Ishikawa (cell line): ENCODE measurements at regions not wholly inside any gene's neighbourhood (a gene's known extent, or its start where the extent isn't known, plus 50 kb on each side); places are given as distances from the start of the nearest gene placed in this dataset.

ENCODE experiments used
- CEBPB ChIP-seq: IDR thresholded peaks from 2 replicates; pipeline ENCODE4 v1.6.1; 2012
- CREB1 ChIP-seq: IDR thresholded peaks from 2 replicates; pipeline ENCODE4 v1.6.1; 2012; ENCODE audit warnings: low read depth
- EGR1 ChIP-seq: IDR thresholded peaks from 2 replicates; pipeline ENCODE4 v1.6.1; 2012
- EP300 ChIP-seq: IDR thresholded peaks from 2 replicates; pipeline ENCODE4 v1.6.1; 2012; ENCODE audit warnings: borderline replicate concordance
- FOXM1 ChIP-seq: IDR thresholded peaks from 2 replicates; pipeline ENCODE4 v1.6.1; 2012; ENCODE audit warnings: low read depth, borderline replicate concordance
- NFIC ChIP-seq: IDR thresholded peaks from 2 replicates; pipeline ENCODE4 v1.6.1; 2012
- RAD21 ChIP-seq: IDR thresholded peaks from 2 replicates; pipeline ENCODE4 v1.6.1; 2012; ENCODE audit warnings: low read depth
- TAF1 ChIP-seq: IDR thresholded peaks from 2 replicates; pipeline ENCODE4 v1.6.1; 2012; ENCODE audit warnings: low read depth, mild to moderate bottlenecking
- TCF12 ChIP-seq: IDR thresholded peaks from 2 replicates; pipeline ENCODE4 v1.6.1; 2012; ENCODE audit warnings: low read depth
- TEAD4 ChIP-seq: IDR thresholded peaks from 2 replicates; pipeline ENCODE4 v1.6.1; 2012
- YY1 ChIP-seq: IDR thresholded peaks from 2 replicates; pipeline ENCODE4 v1.6.1; 2012; ENCODE audit warnings: low read depth
- ZBTB7A ChIP-seq: IDR thresholded peaks from 2 replicates; pipeline ENCODE4 v1.6.1; 2012; ENCODE audit warnings: low read depth
- TF ChIP-seq, protein P1 (sequence below): IDR thresholded peaks from 2 replicates; pipeline ENCODE4 v1.6.1; 2012; ENCODE audit warnings: low read depth, mild to moderate bottlenecking
- TF ChIP-seq, protein P2 (sequence below): IDR thresholded peaks from 2 replicates; pipeline ENCODE4 v1.6.1; 2012
- TF ChIP-seq, protein P3 (sequence below): IDR thresholded peaks from 2 replicates; pipeline ENCODE4 v1.6.1; 2012

DNA sequence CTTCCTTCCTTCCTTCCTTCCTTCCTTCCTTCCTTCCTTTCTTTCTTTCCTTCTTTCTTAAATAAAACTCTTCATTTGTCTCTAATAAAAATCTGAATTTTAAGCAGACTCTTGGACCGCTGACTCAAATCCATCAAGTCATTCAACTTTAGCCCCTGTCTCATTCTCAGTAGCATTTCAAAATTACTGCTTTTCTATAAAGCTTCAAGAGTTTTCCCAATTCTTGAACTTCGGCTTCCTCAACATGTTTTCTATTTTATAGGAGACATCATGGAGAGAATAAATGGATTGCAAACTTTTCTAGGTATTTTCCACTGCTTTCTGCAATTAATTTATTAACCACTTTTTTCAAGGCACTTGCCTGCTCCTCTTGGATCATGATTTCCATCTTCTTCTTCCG is 497.1 kb upstream of the GJE1 start:
- TF ChIP-seq YY1 (no peak), FOXM1 (no peak), EGR1 (no peak), TCF12 (no peak), TEAD4 (no peak), CEBPB (no peak), CREB1 (no peak), NFIC (no peak), TAF1 (no peak)
- TF ChIP-seq, protein P1, sequence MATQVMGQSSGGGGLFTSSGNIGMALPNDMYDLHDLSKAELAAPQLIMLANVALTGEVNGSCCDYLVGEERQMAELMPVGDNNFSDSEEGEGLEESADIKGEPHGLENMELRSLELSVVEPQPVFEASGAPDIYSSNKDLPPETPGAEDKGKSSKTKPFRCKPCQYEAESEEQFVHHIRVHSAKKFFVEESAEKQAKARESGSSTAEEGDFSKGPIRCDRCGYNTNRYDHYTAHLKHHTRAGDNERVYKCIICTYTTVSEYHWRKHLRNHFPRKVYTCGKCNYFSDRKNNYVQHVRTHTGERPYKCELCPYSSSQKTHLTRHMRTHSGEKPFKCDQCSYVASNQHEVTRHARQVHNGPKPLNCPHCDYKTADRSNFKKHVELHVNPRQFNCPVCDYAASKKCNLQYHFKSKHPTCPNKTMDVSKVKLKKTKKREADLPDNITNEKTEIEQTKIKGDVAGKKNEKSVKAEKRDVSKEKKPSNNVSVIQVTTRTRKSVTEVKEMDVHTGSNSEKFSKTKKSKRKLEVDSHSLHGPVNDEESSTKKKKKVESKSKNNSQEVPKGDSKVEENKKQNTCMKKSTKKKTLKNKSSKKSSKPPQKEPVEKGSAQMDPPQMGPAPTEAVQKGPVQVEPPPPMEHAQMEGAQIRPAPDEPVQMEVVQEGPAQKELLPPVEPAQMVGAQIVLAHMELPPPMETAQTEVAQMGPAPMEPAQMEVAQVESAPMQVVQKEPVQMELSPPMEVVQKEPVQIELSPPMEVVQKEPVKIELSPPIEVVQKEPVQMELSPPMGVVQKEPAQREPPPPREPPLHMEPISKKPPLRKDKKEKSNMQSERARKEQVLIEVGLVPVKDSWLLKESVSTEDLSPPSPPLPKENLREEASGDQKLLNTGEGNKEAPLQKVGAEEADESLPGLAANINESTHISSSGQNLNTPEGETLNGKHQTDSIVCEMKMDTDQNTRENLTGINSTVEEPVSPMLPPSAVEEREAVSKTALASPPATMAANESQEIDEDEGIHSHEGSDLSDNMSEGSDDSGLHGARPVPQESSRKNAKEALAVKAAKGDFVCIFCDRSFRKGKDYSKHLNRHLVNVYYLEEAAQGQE = no peak
- TF ChIP-seq, protein P2, sequence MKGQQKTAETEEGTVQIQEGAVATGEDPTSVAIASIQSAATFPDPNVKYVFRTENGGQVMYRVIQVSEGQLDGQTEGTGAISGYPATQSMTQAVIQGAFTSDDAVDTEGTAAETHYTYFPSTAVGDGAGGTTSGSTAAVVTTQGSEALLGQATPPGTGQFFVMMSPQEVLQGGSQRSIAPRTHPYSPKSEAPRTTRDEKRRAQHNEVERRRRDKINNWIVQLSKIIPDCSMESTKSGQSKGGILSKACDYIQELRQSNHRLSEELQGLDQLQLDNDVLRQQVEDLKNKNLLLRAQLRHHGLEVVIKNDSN = no peak
- TF ChIP-seq, protein P3, sequence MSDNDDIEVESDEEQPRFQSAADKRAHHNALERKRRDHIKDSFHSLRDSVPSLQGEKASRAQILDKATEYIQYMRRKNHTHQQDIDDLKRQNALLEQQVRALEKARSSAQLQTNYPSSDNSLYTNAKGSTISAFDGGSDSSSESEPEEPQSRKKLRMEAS = no peak

DNA sequence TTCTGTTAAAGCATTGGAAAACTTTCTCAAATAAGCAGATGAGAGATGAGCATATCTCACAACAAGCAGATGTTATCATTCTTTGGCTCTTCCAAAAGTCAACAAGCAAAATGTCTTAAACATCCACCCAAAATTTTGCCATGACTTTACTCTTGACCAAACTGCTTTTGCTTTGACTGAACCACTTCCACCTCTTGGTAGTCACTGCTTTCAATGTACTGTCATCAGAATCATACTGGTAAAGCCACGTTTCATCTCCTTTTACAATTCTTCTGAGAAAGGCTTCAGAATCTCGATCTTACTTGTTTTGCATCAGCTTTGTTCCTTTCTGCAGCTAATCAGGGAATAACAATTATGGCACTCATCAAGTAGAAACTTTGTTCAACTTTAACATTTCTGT is 498.5 kb upstream of the GJE1 start:
- TF ChIP-seq NFIC (no peak), ZBTB7A (no peak)

DNA sequence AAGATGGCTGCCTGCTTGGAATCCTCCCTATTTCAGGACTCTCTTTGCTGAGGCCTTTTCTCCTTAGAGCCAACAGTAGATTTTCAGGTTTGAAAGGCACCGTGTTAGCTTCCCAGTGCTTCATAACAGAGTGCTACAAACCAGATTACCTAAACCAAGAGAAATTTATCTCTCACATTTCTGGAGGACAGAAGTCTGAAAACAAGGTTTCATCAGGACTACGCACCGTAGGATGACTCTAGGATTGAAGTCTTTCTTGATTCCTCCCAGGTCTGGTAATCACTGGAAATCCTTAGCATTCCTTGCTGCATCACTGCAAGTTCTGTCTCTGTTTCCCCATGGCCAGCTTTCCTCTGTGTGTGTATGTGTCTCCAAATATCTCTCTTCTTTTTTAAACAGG is 508.4 kb upstream of the GJE1 start:
- TF ChIP-seq NFIC = no peak
- TF ChIP-seq, protein P1 = no peak
- TF ChIP-seq TCF12 = no peak
- no peak for TF ChIP-seq FOXM1

DNA sequence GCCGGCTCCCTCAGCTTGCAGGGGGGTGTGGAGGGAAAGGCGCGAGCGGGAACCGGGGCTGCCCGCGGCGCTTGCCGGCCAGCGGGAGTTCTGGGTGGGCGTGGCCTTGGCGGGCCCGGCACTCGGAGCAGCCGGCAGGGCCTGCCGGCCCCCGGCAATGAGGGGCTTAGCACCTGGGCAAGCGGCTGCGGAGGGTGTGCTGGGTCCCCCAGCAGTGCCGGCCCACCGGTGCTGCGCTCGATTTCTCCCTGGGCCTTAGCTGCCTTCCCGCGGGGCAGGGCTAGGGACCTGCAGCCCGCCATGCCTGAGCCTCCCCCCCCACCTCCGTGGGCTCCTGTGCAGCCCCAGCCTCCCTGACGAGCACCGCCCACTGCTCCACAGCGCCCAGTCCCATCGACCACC is 514.5 kb upstream of the GJE1 start:
- TF ChIP-seq, protein P1 = no peak
- TF ChIP-seq CREB1 = no peak
- TF ChIP-seq, protein P3 = no peak
- no peak for TF ChIP-seq CEBPB
- TF ChIP-seq YY1 = no peak
- TF ChIP-seq EP300 = no peak
- no peak for TF ChIP-seq ZBTB7A
- no peak for TF ChIP-seq EGR1
- TF ChIP-seq FOXM1 = no peak
- no peak for TF ChIP-seq RAD21
- TF ChIP-seq, protein P2 = no peak
- no peak for TF ChIP-seq TAF1
- no peak for TF ChIP-seq TCF12
- TF ChIP-seq NFIC = no peak
- no peak for TF ChIP-seq TEAD4

DNA sequence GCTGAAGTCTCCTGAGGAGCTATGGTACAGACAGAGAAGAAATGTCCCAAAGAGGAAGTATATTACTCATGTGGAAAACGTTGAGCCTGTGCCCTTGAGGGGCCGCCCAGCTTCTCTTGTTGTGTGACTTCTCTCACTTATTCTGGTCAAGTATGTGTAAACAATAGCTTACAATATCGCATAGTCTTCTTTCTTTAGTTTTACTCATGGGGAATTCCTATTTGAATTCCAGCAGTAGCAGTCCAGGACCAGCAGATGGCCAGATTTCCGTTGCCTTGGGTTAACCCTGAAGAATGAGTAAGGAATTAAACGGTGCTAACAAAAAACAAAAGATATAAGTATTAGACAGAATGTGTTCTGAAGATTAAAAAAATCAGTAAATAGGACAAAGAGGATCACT is 522.0 kb upstream of the GJE1 start:
- TF ChIP-seq FOXM1 (no peak), EP300 (no peak), TCF12 (no peak), NFIC (no peak), CEBPB (no peak)

DNA sequence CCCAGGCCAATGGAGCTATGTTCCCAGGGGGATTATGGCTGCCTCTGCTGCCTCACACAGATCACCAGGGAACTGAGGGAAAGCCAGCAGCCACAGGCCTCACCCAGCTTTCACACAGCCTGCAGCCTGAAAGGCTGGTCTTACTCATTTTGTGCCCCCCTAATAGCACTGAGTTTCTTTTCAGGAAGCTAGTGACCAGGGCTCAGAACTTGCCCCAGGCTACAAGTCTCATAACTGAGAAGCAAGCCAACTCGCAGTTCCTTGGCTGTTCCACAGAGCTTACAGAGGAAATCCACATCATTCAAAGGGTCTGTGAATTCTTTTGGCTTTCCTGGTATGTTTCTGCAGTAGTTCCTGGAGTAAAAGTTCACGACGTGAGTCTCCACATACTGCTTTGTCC is 524.8 kb upstream of the GJE1 start:
- TF ChIP-seq CREB1 (no peak), EP300 (no peak), TAF1 (no peak), ZBTB7A (no peak), RAD21 (no peak), NFIC (no peak), TCF12 (no peak), YY1 (no peak), EGR1 (no peak), FOXM1 (no peak), CEBPB (no peak), TEAD4 (no peak)
- TF ChIP-seq, protein P3 = no peak
- TF ChIP-seq, protein P2 = no peak
- TF ChIP-seq, protein P1 = no peak
